Testis (tissue), 2 donors: ENCODE measurements at regions not wholly inside any gene's neighbourhood (a gene's known extent, or its start where the extent isn't known, plus 50 kb on each side); places are given as distances from the start of the nearest gene placed in this dataset.

Source experiments
- DNase-seq: peaks from one replicate; pipeline ENCODE4 v3.0.0-alpha.2; 2019
- H3K27ac ChIP-seq, 2 donors: fragments of 200-600 bp; sonication (generic); one replicate each; pipeline ENCODE4 v1.5.1; 2019
- H3K27me3 ChIP-seq: fragments of 200-600 bp; sonication (generic); one replicate; pipeline ENCODE4 v1.5.1; 2019
- H3K36me3 ChIP-seq: fragments of 200-600 bp; sonication (generic); one replicate; pipeline ENCODE4 v1.5.1; 2017; ENCODE audit warnings: low read depth; ENCODE audit errors: missing control alignments
- H3K4me1 ChIP-seq: fragments of 200-600 bp; sonication (generic); one replicate; pipeline ENCODE4 v1.5.1; 2019
- H3K4me3 ChIP-seq, 2 donors: fragments of 200-600 bp; sonication (generic); one replicate each; pipeline ENCODE4 v1.5.1; 2017 to 2019
- H3K9me3 ChIP-seq: fragments of 200-600 bp; sonication (generic); one replicate; pipeline ENCODE4 v1.5.1; 2017
- POLR2A ChIP-seq: fragments of 450-650 bp; IDR thresholded peaks from one replicate; pipeline ENCODE4 v1.6.1; 2017; ENCODE audit warnings: antibody characterized with exemption, mild to moderate bottlenecking, moderate library complexity
- intact Hi-C: fragments of 100-400 bp; cut with DNase I; formaldehyde crosslinking; loops from one replicate; pipeline ENCODE4 v1.15.1; 2023; ENCODE audit warnings: low total_unique reads
- small RNA-seq, 2 donors: library from RNA; depleted of rRNA; stranded (forward); fragments of <200 nt; gene quantifications; one replicate each; pipeline ENCODE3, GENCODE V24; 2016
- TF ChIP-seq, protein P1 (sequence below), 3 experiments: fragments of 450-650 bp in 2 of 3; fragments of 200-600 bp in 1 of 3; sonication (generic) in 1 of 3; IDR thresholded peaks; one replicate each; pipeline ENCODE4 v1.5.1; 2016 to 2019; ENCODE audit warnings: antibody characterized with exemption in 3 of 3, mild to moderate bottlenecking in 2 of 3, moderate library complexity in 1 of 3

DNA sequence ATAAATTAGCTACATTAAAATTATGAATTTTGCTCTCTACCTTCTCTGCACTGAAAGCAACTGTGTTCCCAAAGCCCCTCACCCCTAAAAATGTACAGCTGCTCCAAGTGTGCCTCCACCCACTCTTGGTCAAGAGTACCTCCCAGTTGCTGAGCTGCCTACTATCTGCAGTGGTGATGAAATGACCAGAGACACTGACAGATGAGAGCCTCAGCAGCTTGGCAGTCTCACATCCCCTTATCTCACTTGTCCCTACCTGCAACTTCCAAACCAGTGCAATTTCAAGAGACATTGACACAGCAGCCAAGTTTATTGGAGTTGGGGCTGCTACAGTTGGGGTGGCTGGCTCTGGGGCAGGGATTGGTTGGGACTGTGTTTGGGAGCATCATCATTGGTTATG lies 52.2 kb upstream of the COL6A5 start:
- no peaks in the 10 kb centered on the region for H3K4me1 ChIP-seq
- intact Hi-C loops: no loop called here
- H3K27me3 ChIP-seq: no peaks in the 10 kb centered on the region
- DNase-seq: no peak
- H3K27ac ChIP-seq: no peak overlapping the region
- H3K36me3 ChIP-seq: no peaks in the 10 kb centered on the region
- H3K4me3 ChIP-seq: no peak overlapping the region
- TF ChIP-seq, protein P1, sequence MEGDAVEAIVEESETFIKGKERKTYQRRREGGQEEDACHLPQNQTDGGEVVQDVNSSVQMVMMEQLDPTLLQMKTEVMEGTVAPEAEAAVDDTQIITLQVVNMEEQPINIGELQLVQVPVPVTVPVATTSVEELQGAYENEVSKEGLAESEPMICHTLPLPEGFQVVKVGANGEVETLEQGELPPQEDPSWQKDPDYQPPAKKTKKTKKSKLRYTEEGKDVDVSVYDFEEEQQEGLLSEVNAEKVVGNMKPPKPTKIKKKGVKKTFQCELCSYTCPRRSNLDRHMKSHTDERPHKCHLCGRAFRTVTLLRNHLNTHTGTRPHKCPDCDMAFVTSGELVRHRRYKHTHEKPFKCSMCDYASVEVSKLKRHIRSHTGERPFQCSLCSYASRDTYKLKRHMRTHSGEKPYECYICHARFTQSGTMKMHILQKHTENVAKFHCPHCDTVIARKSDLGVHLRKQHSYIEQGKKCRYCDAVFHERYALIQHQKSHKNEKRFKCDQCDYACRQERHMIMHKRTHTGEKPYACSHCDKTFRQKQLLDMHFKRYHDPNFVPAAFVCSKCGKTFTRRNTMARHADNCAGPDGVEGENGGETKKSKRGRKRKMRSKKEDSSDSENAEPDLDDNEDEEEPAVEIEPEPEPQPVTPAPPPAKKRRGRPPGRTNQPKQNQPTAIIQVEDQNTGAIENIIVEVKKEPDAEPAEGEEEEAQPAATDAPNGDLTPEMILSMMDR (IDR thresholded peaks at IDR 0.05): no peak
- no peak for TF ChIP-seq POLR2A
- H3K9me3 ChIP-seq: no peaks in the 10 kb centered on the region

Small RNA genes in the stretch of these regions (small RNA-seq; reads per million reads assigned to genes)
- gene ENPP7P3 (0 reads per million in 2 donors), gene SNRPCP8 (0 reads per million in 2 donors)
